A549 (cell line): ENCODE measurements at regions not wholly inside any gene's neighbourhood (a gene's known extent, or its start where the extent isn't known, plus 50 kb on each side); places are given as distances from the start of the nearest gene placed in this dataset.
A peak's percentile ranks its signal among the peaks of the same experiment; 100 is the strongest.

Experiments
- ATAC-seq, 2 experiments: fragments of 200-7000 bp in 1 of 2; fragments of >200 bp in 1 of 2; cut with Nextera tagmentation in 1 of 2; cut with Tn5 transposase in 1 of 2; 3 replicates each; pipeline versions ENCODE4 v1.8.0 to v1.9.1; 2018 to 2020; ENCODE audit warnings: mild to moderate bottlenecking in 1 of 2, moderate library complexity in 1 of 2
- CTCF ChIA-PET: fragments of 300-600 bp; sonication (Branson Sonifier 250); formaldehyde crosslinking; extraction: SDS; loops from one replicate; lab custom pipeline; 2021; ENCODE audit warnings: antibody characterized with exemption, inconsistent platforms; lab: Yijun Ruan, JAX
- POLR2A ChIA-PET: fragments of 350-600 bp; formaldehyde crosslinking; extraction: SDS; loops from one replicate; lab custom pipeline; 2021; ENCODE audit warnings: antibody characterized with exemption, inconsistent platforms; lab: Yijun Ruan, JAX
- DNase-seq, 2 experiments: peaks; one replicate each; pipeline versions ENCODE4 v3.0.0 to v3.0.0-alpha.2; 2011 to 2016; ENCODE audit warnings: low read depth in 1 of 2, low spot score in 1 of 2
- FAIRE-seq: peaks from 2 replicates; lab custom pipeline; 2011; peaks lifted over from hg19 to GRCh38; lab: Jason Lieb, UNC
- H3K27ac ChIP-seq, 2 experiments: fragments of >200 bp; sonication (Bioruptor Twin); formaldehyde crosslinking; 3 replicates each; pipeline ENCODE4 v1.5.1; 2016 to 2017
- H3K4me1 ChIP-seq: fragments of >200 bp; sonication (Bioruptor Twin); formaldehyde crosslinking; 3 replicates; pipeline ENCODE4 v1.6.1; 2016
- H3K4me2 ChIP-seq: fragments of >200 bp; sonication (Bioruptor Twin); formaldehyde crosslinking; 3 replicates; pipeline ENCODE4 v1.6.1; 2016
- H3K4me3 ChIP-seq: fragments of >200 bp; sonication (Bioruptor Twin); formaldehyde crosslinking; 3 replicates; pipeline ENCODE4 v1.5.1; 2016
- H3K9me3 ChIP-seq: fragments of >200 bp; sonication (Bioruptor Twin); formaldehyde crosslinking; 3 replicates; pipeline ENCODE4 v1.6.1; 2016
- CBX8 ChIP-seq: fragments of 200-600 bp; sonication (generic); IDR thresholded peaks from 2 replicates; pipeline ENCODE4 v1.6.1; 2016
- CEBPB ChIP-seq, 2 experiments: fragments of >200 bp in 1 of 2; sonication (Bioruptor Twin) in 1 of 2; formaldehyde crosslinking in 1 of 2; IDR thresholded peaks; 2 replicates each; pipeline ENCODE4 v1.6.1; 2012 to 2016
- CHD2 ChIP-seq: fragments of 150-350 bp; IDR thresholded peaks from 2 replicates; pipeline ENCODE4 v1.6.1; 2014; ENCODE audit warnings: low read length; ENCODE audit not compliant: partially characterized antibody
- CHD4 ChIP-seq: fragments of 200-600 bp; sonication (generic); IDR thresholded peaks from 2 replicates; pipeline ENCODE4 v1.6.1; 2016; ENCODE audit warnings: antibody characterized with exemption, mild to moderate bottlenecking, borderline replicate concordance
- E2F6 ChIP-seq: IDR thresholded peaks from 2 replicates; pipeline ENCODE4 v1.6.1; 2012; ENCODE audit warnings: low read depth, borderline replicate concordance
- FOSL2 ChIP-seq, 2 experiments: fragments of 450-650 bp in 1 of 2; fragments of >200 bp in 1 of 2; sonication (Bioruptor Twin) in 1 of 2; formaldehyde crosslinking; IDR thresholded peaks; 2 replicates each; pipeline versions ENCODE4 v1.5.0 to v1.6.1; 2016 to 2020; ENCODE audit warnings: mild to moderate bottlenecking in 1 of 2, moderate library complexity in 1 of 2
- HDAC2 ChIP-seq: fragments of 200-600 bp; sonication (generic); IDR thresholded peaks from 2 replicates; pipeline ENCODE4 v1.6.1; 2016
- HES2 ChIP-seq: fragments of >200 bp; sonication (Bioruptor Twin); formaldehyde crosslinking; IDR thresholded peaks from 2 replicates; pipeline ENCODE4 v1.6.1; 2016
- HEYL ChIP-seq: fragments of 250-450 bp; sonication (Bioruptor Pico); IDR thresholded peaks from 2 replicates; pipeline ENCODE4 v1.8.0; 2021; ENCODE audit warnings: mild to moderate bottlenecking, moderate library complexity
- KDM1A ChIP-seq: fragments of 200-600 bp; sonication (generic); IDR thresholded peaks from 2 replicates; pipeline ENCODE4 v1.6.1; 2016; ENCODE audit warnings: low read depth, mild to moderate bottlenecking
- MAFK ChIP-seq: fragments of 450-650 bp; IDR thresholded peaks from 2 replicates; pipeline ENCODE4 v1.6.1; 2014; ENCODE audit not compliant: partially characterized antibody
- MAX ChIP-seq: IDR thresholded peaks from 2 replicates; pipeline ENCODE4 v1.6.1; 2012
- MYC ChIP-seq: IDR thresholded peaks from 2 replicates; pipeline ENCODE4 v1.6.1; 2012; ENCODE audit warnings: mild to moderate bottlenecking, inconsistent platforms, low read length, improper control_type of control experiment, borderline replicate concordance
- NPAS2 ChIP-seq: fragments of 250-450 bp; sonication (Bioruptor Pico); IDR thresholded peaks from 2 replicates; pipeline ENCODE4 v1.8.0; 2022; ENCODE audit warnings: mild to moderate bottlenecking, moderate library complexity, borderline replicate concordance
- PHF8 ChIP-seq: fragments of 200-600 bp; sonication (generic); IDR thresholded peaks from 2 replicates; pipeline ENCODE4 v1.6.1; 2016; ENCODE audit warnings: low read depth, mild to moderate bottlenecking, antibody characterized with exemption, moderate library complexity, borderline replicate concordance
- POLR2AphosphoS2 ChIP-seq: conservative IDR thresholded peaks from 2 replicates; pipeline ENCODE4 v1.6.1; 2012; ENCODE audit warnings: low read length, improper control_type of control experiment, inconsistent platforms
- RFX5 ChIP-seq: fragments of 450-650 bp; IDR thresholded peaks from 2 replicates; pipeline ENCODE4 v1.7.1; 2014; ENCODE audit warnings: antibody characterized with exemption, mild to moderate bottlenecking, moderate library complexity
- TFCP2L1 ChIP-seq: fragments of 250-450 bp; sonication (Bioruptor Pico); IDR thresholded peaks from 2 replicates; pipeline ENCODE4 v1.5.0; 2021; ENCODE audit warnings: mild to moderate bottlenecking
- TP53 ChIP-seq: fragments of 250-450 bp; sonication (Bioruptor Pico); IDR thresholded peaks from 2 replicates; pipeline ENCODE4 v1.5.0; 2021; ENCODE audit warnings: mild to moderate bottlenecking, moderate library complexity
- USF2 ChIP-seq: fragments of 450-650 bp; IDR thresholded peaks from 2 replicates; pipeline ENCODE4 v1.6.1; 2014; ENCODE audit warnings: antibody characterized with exemption
- ZNF302 ChIP-seq: fragments of 250-450 bp; sonication (Bioruptor Pico); IDR thresholded peaks from 2 replicates; pipeline ENCODE4 v1.9.0; 2021; ENCODE audit warnings: inconsistent platforms, mild to moderate bottlenecking, moderate library complexity
- WGBS: methylation state at CpG from one replicate; pipeline ENCODE4 v1.1.6; 2017; ENCODE audit errors: missing lambda C conversion rate; 5-methylcytosine and 5-hydroxymethylcytosine counted together

DNA sequence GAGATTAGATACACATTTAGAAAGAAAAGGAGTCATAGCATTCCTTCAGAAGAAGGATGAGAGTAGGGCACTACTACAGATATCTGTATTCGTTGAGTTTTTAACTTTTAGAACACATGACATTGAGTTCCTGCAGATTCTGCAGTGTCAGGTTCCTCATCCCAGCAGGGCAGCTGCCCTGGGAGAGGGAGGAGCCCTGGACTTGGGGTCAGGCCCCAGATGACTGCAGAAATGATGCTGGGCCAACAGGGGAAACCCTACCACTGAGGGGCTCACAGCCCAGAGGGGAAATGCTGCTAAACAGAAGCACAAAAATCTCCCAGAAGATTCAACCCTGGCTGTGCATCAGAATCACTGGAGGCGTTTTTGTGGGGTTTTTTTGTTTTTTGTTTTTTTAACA is 68.9 kb upstream of the TAF1L start:
- ChIA-PET CTCF (interaction anchor here (1.2 to 5.2 kb wide), 5 partner anchors 18 to 123 kb away, joined by 3 to 30 read pairs (median 3); no protein-coding TSS in a partner anchor), POLR2A (no interaction called here)
- Histone ChIP-seq H3K9me3 (no peaks in the 10 kb centered on the region), H3K4me1 (no peaks in the 10 kb centered on the region), H3K27ac (no peak overlapping the region)
- WGBS: 15% methylated on average over 2 of the region's 2 CpGs
- ATAC-seq: no peak
- FAIRE-seq: no peak
- no peak for TF ChIP-seq CBX8
- TF ChIP-seq CHD4: no peak
- TF ChIP-seq, all 56 proteins: peak for 0
- H3K4me2 ChIP-seq: no peak overlapping the region
- no peak overlapping the region for H3K4me3 ChIP-seq
- no peak for DNase-seq

- H3K27ac ChIP-seq: no peak overlapping the region
- TF ChIP-seq KDM1A: no peak
- no peak for TF ChIP-seq ZNF302 (CRISPR knock-in tag)
- no peak for TF ChIP-seq NPAS2 (CRISPR knock-in tag)
- TF ChIP-seq MAFK: no peak
- TF ChIP-seq FOSL2 (IDR thresholded peaks at IDR 0.05): no peak
- no peak for TF ChIP-seq FOSL2 (CRISPR knock-in tag; IDR thresholded peaks at IDR 0.05)
- no peak for TF ChIP-seq TFCP2L1
- TF ChIP-seq, all 56 proteins: peak for 0
- POLR2A ChIA-PET: no interaction called here
- CTCF ChIA-PET: interaction anchor here (0.7 to 5.2 kb wide), 4 partner anchors 9 to 124 kb away, joined by 3 to 30 read pairs (median 4); no protein-coding TSS in a partner anchor
- Histone ChIP-seq H3K4me3 (no peak overlapping the region), H3K9me3 (no peaks in the 10 kb centered on the region), H3K4me2 (no peak overlapping the region), H3K4me1 (no peaks in the 10 kb centered on the region)
- 53% methylated on average over 5 of the region's 5 CpGs for WGBS
- no peak for DNase-seq
- FAIRE-seq: no peak
- ATAC-seq: no peak
Observed at GRCh38 chr9:32705059-32705458, 69.6 kb upstream of the TAF1L start.

DNA sequence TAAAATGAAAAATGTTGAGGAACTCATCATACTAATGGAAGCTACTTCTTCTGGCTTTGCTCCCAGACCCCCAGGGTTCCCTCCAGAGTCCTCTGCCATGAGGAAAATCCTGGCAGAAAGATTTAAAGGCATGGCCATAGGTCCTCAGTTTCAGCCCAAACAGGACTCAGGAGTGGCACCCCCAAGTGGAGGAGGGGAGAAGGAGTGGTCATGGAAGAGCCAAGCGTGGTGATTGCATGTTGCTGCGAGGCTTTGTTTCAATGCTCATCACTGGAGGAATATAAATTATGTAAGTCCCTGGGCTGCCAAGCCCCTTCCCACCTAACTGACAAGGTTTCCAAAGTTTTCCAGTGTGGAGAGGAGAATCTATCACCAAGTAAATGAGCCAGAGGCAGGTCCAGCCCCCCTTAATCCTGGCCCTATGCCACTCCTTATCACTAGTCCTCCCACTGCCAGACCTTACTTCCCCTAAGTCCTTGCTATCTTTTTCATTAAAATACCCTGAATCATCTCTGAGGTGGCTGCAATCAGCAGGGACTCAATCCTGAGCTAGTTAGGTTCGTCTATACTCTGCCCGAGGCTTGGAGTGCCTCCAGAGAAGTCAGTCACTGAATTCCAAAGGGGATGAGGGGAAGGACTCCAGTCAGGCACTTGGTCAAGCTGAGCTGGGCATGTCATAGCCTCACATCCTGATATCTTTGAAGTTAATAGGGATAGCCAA is 70.7 kb upstream of the TAF1L start:
- Histone ChIP-seq H3K27ac (no peak overlapping the region; a peak in 1 of 6 replicates), H3K4me2 (no peak overlapping the region), H3K9me3 (no peaks in the 10 kb centered on the region), H3K4me3 (no peak overlapping the region), H3K4me1 (no peaks in the 10 kb centered on the region)
- no peak for DNase-seq
- ATAC-seq: peak in 1 of 2 experiments; percentile 27; a peak in 1 of 6 replicates
- no peak for FAIRE-seq
- TF ChIP-seq HES2: no peak
- TF ChIP-seq CEBPB (IDR thresholded peaks at IDR 0.05): no peak
- TF ChIP-seq HEYL: no peak
- no peak for TF ChIP-seq MAX
- POLR2A ChIA-PET: interaction anchor here (1.4 kb wide), 1 partner anchor 41 kb away, joined by 3 read pairs; no protein-coding TSS in a partner anchor
- CTCF ChIA-PET: interaction anchor here (0.6 to 5.2 kb wide), 6 partner anchors 10 to 176 kb away, joined by 3 to 30 read pairs (median 4); no protein-coding TSS in a partner anchor
- WGBS: 12% methylated on average over 4 of the region's 4 CpGs

DNA sequence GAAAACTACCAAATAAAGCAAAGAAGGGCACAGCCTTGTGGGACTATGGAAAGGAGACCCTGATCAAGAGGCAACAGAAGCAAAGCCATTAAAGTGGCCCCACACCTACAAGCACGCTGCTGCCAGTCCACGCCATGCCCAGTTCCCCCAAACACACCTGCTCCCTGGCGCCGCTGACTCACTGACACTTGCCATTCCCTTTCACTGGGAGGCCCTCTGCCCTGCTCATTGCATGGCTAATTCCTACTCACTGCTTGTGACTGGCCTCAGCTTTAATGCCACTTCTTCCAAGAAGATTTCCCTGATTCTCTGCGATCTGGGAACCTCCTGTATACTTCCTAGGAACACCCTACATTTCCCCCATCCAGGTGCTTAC is 71.2 kb upstream of the TAF1L start:
- TF ChIP-seq PHF8: no peak
- TF ChIP-seq USF2: no peak
- no peak for TF ChIP-seq CHD4
- TF ChIP-seq MYC: no peak
- TF ChIP-seq POLR2AphosphoS2: no peak
- TF ChIP-seq FOSL2 (IDR thresholded peaks at IDR 0.05): no peak
- no peak for TF ChIP-seq FOSL2 (CRISPR knock-in tag; IDR thresholded peaks at IDR 0.05)
- TF ChIP-seq HDAC2: no peak
- TF ChIP-seq RFX5: no peak
- no peak for TF ChIP-seq CHD2
- no peak for TF ChIP-seq E2F6
- TF ChIP-seq TP53 (CRISPR knock-in tag): no peak
- no peak for TF ChIP-seq KDM1A
- DNase-seq (no peak), FAIRE-seq (no peak), ATAC-seq (no peak)
- Histone ChIP-seq H3K9me3 (no peaks in the 10 kb centered on the region), H3K4me2 (no peak overlapping the region), H3K4me1 (no peaks in the 10 kb centered on the region), H3K27ac (no peak overlapping the region), H3K4me3 (no peak overlapping the region)
- POLR2A ChIA-PET: interaction anchor here (1.4 kb wide), 1 partner anchor 41 kb away, joined by 3 read pairs; no protein-coding TSS in a partner anchor
- CTCF ChIA-PET: interaction anchor here (0.6 to 2.9 kb wide), 3 partner anchors 118 to 176 kb away, joined by 3 to 16 read pairs (median 5); no protein-coding TSS in a partner anchor
- 21% methylated on average over 5 of the region's 5 CpGs for WGBS
